GM11168 (cell line): ENCODE measurements at regions not wholly inside any gene's neighbourhood (a gene's known extent, or its start where the extent isn't known, plus 50 kb on each side); places are given as distances from the start of the nearest gene placed in this dataset.

Source experiments
- in situ Hi-C: fragments of 300-500 bp; cut with MboI; formaldehyde crosslinking; loops from one replicate; pipeline ENCODE4 v1.12.0; 2022; ENCODE audit warnings: low sequenced_read_pairs; ENCODE audit not compliant: unreplicated experiment

GRCh38 chr15:46865155-46865554, 852.1 kb upstream of the SEMA6D start:
- in situ Hi-C loops = no loop called here

- in situ Hi-C loops = no loop called here
Measured at GRCh38 chr15:46872286-46872980, 844.9 kb upstream of the SEMA6D start.

- in situ Hi-C loops = no loop called here
Measured at GRCh38 chr15:46872981-46873330, 844.3 kb upstream of the SEMA6D start.

GRCh38 chr15:46879032-46879770, 838.1 kb upstream of the SEMA6D start:
- in situ Hi-C loops = no loop called here

GRCh38 chr15:46880791-46881190, 836.5 kb upstream of the SEMA6D start:
- in situ Hi-C loops = no loop called here

- in situ Hi-C loops = no loop called here
Measured at GRCh38 chr15:46892621-46893160, 824.6 kb upstream of the SEMA6D start.

- in situ Hi-C loops = no loop called here
Measured at GRCh38 chr15:46894644-46895043, 822.7 kb upstream of the SEMA6D start.

- in situ Hi-C loops = no loop called here
Measured at GRCh38 chr15:46897266-46897665, 820.0 kb upstream of the SEMA6D start.

- in situ Hi-C loops = no loop called here
Measured at GRCh38 chr15:46901001-46901400, 816.3 kb upstream of the SEMA6D start.

- in situ Hi-C loops = no loop called here
Measured at GRCh38 chr15:46917721-46918252, 799.5 kb upstream of the SEMA6D start.

- in situ Hi-C loops = no loop called here
Measured at GRCh38 chr15:46918462-46919140, 798.7 kb upstream of the SEMA6D start.

- in situ Hi-C loops = no loop called here
Measured at GRCh38 chr15:46921891-46922290, 795.4 kb upstream of the SEMA6D start.

GRCh38 chr15:46930426-46930825, 786.9 kb upstream of the SEMA6D start:
- in situ Hi-C loops = no loop called here

- in situ Hi-C loops = no loop called here
Measured at GRCh38 chr15:46933332-46933731, 784.0 kb upstream of the SEMA6D start.

- in situ Hi-C loops = no loop called here
Measured at GRCh38 chr15:46934851-46935250, 782.5 kb upstream of the SEMA6D start.

GRCh38 chr15:46938169-46938568, 779.1 kb upstream of the SEMA6D start:
- in situ Hi-C loops = no loop called here

GRCh38 chr15:46941241-46941640, 776.1 kb upstream of the SEMA6D start:
- in situ Hi-C loops = no loop called here

GRCh38 chr15:46946953-46947352, 770.4 kb upstream of the SEMA6D start:
- in situ Hi-C loops = no loop called here

GRCh38 chr15:46955576-46955975, 761.7 kb upstream of the SEMA6D start:
- in situ Hi-C loops = no loop called here

- in situ Hi-C loops = no loop called here
Measured at GRCh38 chr15:46956456-46956855, 760.8 kb upstream of the SEMA6D start.

GRCh38 chr15:46956881-46957280, 760.4 kb upstream of the SEMA6D start:
- in situ Hi-C loops = no loop called here
